Choroid plexus epithelial cell (primary cell): ENCODE measurements at regions not wholly inside any gene's neighbourhood (a gene's known extent, or its start where the extent isn't known, plus 50 kb on each side); places are given as distances from the start of the nearest gene placed in this dataset.

Experiments
- DNase-seq: peaks from one replicate; pipeline ENCODE4 v3.0.0-alpha.2; 2010; ENCODE audit warnings: low read depth
- H3K4me3 ChIP-seq: 2 replicates; pipeline ENCODE4 v1.5.1; 2011; ENCODE audit warnings: low read depth, mild to moderate bottlenecking, control low read depth, low read length, moderate library complexity
- TF ChIP-seq, protein P1 (sequence below): conservative IDR thresholded peaks from 2 replicates; pipeline ENCODE4 v1.5.1; 2011; ENCODE audit warnings: low read depth, mild to moderate bottlenecking, control low read depth, inconsistent platforms, low read length, moderate library complexity

- TF ChIP-seq, protein P1, sequence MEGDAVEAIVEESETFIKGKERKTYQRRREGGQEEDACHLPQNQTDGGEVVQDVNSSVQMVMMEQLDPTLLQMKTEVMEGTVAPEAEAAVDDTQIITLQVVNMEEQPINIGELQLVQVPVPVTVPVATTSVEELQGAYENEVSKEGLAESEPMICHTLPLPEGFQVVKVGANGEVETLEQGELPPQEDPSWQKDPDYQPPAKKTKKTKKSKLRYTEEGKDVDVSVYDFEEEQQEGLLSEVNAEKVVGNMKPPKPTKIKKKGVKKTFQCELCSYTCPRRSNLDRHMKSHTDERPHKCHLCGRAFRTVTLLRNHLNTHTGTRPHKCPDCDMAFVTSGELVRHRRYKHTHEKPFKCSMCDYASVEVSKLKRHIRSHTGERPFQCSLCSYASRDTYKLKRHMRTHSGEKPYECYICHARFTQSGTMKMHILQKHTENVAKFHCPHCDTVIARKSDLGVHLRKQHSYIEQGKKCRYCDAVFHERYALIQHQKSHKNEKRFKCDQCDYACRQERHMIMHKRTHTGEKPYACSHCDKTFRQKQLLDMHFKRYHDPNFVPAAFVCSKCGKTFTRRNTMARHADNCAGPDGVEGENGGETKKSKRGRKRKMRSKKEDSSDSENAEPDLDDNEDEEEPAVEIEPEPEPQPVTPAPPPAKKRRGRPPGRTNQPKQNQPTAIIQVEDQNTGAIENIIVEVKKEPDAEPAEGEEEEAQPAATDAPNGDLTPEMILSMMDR, result no peak
- peak; percentile 96 for DNase-seq
- no peak overlapping the region for H3K4me3 ChIP-seq
Observed at GRCh38 chr1:78279051-78279450, 211.7 kb upstream of the PTGFR start.

GRCh38 chr1:78280626-78281025 lies 210.1 kb upstream of the PTGFR start:
- no peak for DNase-seq
- H3K4me3 ChIP-seq, result no peak overlapping the region
- TF ChIP-seq, protein P1, result no peak

DNA sequence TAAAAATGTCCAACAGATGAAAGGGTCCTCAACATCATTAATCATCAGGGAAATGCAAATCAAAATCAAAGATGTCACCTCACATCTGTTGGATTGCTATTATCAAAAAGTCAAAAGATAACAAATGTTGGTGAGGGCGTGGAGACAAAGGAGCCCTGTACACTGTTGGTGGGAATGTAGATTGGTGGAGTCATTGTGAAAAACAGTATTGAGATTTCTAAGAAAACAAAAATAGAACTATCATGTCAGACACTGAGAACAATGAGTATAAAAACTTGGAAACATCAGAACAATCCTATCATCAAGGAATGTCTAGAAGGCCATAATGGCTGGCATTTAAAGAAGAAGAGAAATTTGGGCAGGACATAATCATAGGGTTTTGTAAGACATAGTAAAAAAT lies 209.2 kb upstream of the PTGFR start:
- DNase-seq, result no peak
- TF ChIP-seq, protein P1, result no peak
- no peak overlapping the region for H3K4me3 ChIP-seq

DNA sequence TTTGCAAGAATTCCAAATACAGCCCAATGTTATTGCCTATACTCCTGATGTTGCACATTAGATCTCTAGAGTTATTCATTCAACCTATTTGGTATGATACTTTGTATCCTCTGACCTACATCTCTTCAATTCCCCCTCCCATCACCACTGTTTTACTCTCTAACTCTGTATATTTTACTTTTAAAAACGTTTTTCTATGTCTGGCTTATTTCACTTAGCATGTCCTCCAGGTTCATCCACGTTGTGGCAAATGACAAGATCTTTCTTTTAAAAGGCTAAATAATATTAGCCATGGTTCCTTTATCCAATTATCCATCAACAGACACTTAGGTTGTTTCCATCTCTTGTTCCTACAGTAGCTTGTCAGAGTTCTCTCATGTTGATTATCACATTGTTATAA lies 207.1 kb upstream of the PTGFR start:
- DNase-seq, result no peak
- TF ChIP-seq, protein P1, result no peak
- H3K4me3 ChIP-seq, result no peak overlapping the region

GRCh38 chr1:78284354-78284753 lies 206.4 kb upstream of the PTGFR start:
- H3K4me3 ChIP-seq, result no peak overlapping the region
- TF ChIP-seq, protein P1, result no peak
- peak; percentile 52 for DNase-seq

DNA sequence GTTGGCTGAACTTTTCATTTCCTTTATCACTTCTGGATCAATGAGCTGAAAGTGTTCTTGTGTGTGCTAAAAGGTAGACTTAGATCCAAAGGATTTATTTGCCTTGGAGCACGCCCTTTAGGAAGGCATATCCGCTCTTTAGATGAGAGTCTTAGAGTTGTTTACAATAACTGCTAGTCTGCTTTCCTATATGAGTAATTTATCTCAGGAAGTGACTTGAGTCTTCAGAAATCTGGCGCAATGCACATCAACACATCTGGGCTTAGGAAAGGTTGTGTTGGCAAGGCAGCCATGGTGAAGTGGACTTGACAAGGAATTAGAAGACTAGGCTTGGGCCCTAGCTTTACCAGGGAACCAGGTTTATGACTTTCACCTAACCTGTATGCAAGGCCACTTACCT lies 204.1 kb upstream of the PTGFR start:
- H3K4me3 ChIP-seq, result no peak overlapping the region
- DNase-seq, result peak; percentile 92
- TF ChIP-seq, protein P1, result no peak

DNA sequence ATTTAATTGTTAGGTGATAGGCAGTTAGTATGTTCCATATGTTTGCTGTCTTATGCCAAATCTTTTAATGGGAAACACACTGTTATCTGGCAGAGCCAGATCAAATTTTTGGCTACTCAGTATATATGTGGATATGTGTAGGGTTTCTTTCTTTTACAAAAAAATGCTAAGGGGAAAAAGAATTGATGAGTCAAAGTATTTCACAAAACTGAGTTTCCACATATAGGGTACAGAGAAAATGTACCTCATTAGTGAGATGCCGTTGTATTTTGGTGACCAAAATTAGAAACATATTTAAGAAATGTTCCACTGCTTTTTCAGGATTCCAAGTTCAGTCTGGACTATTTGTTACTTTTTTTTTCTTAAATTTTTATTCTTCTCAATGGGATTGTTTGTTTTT lies 201.2 kb upstream of the PTGFR start:
- TF ChIP-seq, protein P1, result no peak
- no peak for DNase-seq

More for the DNA sequence above, 201.2 kb upstream of the PTGFR start:
- H3K4me3 ChIP-seq, result no peak overlapping the region
